ENCODE measurements at regions not wholly inside any gene's neighbourhood (a gene's known extent, or its start where the extent isn't known, plus 50 kb on each side); places are given as distances from the start of the nearest gene placed in this dataset.
"Not testable (repeated sequence)": the region's sequence is repeated elsewhere in the genome, so short reads cannot be mapped to it uniquely, and the experiment has no call there.

DNA sequence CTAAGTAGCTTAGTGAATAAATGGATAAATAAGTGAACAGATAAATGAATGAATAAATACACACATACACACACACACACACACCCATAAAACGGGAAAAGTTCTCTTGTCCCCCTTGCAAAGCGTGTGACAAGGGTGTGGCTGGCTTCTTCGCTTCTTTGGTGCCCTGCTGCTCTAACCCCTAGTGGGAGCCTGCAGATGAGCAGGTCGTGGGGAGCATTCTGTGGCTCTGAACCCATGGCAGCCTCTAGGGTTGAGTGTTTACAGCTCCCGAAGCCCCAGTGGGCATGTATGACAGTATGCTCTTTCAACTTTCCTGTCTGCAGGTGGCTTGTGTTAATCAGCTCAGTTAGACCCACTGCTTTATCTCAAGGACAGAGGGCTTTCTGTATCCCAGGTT, 582.3 kb downstream of the EDEM1 start:
- no peaks in the 10 kb centered on the region for H3K9me2 ChIP-seq (replicated peaks; ENCODE audit: insufficient read depth, low read length)
- no peak overlapping the region for H3K9ac ChIP-seq (ENCODE audit: low read length)
- H3K36me3 ChIP-seq (ENCODE audit: low read length) = no peaks in the 10 kb centered on the region
- H3K9me3 ChIP-seq (ENCODE audit: insufficient read depth, low read length) = no peaks in the 10 kb centered on the region
- no peak overlapping the region for H3K4me3 ChIP-seq (ENCODE audit: insufficient read depth, low read length, poor library complexity, severe bottlenecking)
- H3K27me3 ChIP-seq (ENCODE audit: low read length) = no peaks in the 10 kb centered on the region
- no peak overlapping the region for H2AFZ ChIP-seq (ENCODE audit: low read depth, low read length, severe bottlenecking)
- H3K79me2 ChIP-seq (ENCODE audit: insufficient read depth, low read length) = no peaks in the 10 kb centered on the region
- no peaks in the 10 kb centered on the region for H4K20me1 ChIP-seq (ENCODE audit: low read depth, low read length)
- H3K27ac ChIP-seq (ENCODE audit: low read depth, low read length) = no peak overlapping the region
- H3K4me2 ChIP-seq (ENCODE audit: low read depth, low read length, poor library complexity, severe bottlenecking) = no peak overlapping the region
- no peak for TF ChIP-seq EZH2phosphoT487 (conservative IDR thresholded peaks at IDR 0.05; ENCODE audit: low read length)
- TF ChIP-seq, protein P1, sequence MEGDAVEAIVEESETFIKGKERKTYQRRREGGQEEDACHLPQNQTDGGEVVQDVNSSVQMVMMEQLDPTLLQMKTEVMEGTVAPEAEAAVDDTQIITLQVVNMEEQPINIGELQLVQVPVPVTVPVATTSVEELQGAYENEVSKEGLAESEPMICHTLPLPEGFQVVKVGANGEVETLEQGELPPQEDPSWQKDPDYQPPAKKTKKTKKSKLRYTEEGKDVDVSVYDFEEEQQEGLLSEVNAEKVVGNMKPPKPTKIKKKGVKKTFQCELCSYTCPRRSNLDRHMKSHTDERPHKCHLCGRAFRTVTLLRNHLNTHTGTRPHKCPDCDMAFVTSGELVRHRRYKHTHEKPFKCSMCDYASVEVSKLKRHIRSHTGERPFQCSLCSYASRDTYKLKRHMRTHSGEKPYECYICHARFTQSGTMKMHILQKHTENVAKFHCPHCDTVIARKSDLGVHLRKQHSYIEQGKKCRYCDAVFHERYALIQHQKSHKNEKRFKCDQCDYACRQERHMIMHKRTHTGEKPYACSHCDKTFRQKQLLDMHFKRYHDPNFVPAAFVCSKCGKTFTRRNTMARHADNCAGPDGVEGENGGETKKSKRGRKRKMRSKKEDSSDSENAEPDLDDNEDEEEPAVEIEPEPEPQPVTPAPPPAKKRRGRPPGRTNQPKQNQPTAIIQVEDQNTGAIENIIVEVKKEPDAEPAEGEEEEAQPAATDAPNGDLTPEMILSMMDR (IDR thresholded peaks at IDR 0.05; ENCODE audit: insufficient read depth, low read length, poor library complexity, severe bottlenecking) = no peak
- no peaks in the 10 kb centered on the region for H3F3A ChIP-seq (ENCODE audit: insufficient read depth)

DNA sequence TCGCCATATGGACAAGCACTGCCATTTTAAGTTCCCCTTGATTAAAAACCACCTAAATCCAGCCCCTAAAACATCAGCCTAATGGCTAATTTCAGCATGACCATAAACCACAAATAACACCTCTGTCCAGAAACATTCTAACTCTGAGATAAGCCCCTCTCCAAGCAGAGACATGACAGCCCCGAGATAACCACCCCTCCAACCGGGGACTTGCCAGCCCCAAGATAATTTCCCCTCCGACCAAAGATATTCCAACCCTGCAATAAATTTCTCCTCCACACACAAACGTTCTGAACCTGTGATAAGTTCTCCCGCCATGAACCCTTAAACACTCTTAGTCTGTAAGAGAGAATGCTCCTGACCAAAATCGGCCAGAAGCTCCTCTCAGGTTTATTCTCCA, 586.8 kb downstream of the EDEM1 start:
- H3K9me3 ChIP-seq (ENCODE audit: insufficient read depth, low read length) = no peaks in the 10 kb centered on the region
- no peak overlapping the region for H2AFZ ChIP-seq (ENCODE audit: low read depth, low read length, severe bottlenecking)
- H4K20me1 ChIP-seq (ENCODE audit: low read depth, low read length) = no peaks in the 10 kb centered on the region
- H3K9ac ChIP-seq (ENCODE audit: low read length) = no peak overlapping the region
- no peak overlapping the region for H3K4me2 ChIP-seq (ENCODE audit: low read depth, low read length, poor library complexity, severe bottlenecking)
- H3F3A ChIP-seq (ENCODE audit: insufficient read depth) = no peaks in the 10 kb centered on the region
- no peaks in the 10 kb centered on the region for H3K36me3 ChIP-seq (ENCODE audit: low read length)
- no peaks in the 10 kb centered on the region for H3K27me3 ChIP-seq (ENCODE audit: low read length)
- no peak overlapping the region for H3K4me3 ChIP-seq (ENCODE audit: insufficient read depth, low read length, poor library complexity, severe bottlenecking)
- no peaks in the 10 kb centered on the region for H3K79me2 ChIP-seq (ENCODE audit: insufficient read depth, low read length)
- no peak for TF ChIP-seq EZH2phosphoT487 (conservative IDR thresholded peaks at IDR 0.05; ENCODE audit: low read length)
- TF ChIP-seq, protein P1 (IDR thresholded peaks at IDR 0.05; ENCODE audit: insufficient read depth, low read length, poor library complexity, severe bottlenecking) = no peak
- H3K27ac ChIP-seq (ENCODE audit: low read depth, low read length) = no peak overlapping the region
- no peaks in the 10 kb centered on the region for H3K9me2 ChIP-seq (replicated peaks; ENCODE audit: insufficient read depth, low read length)

DNA sequence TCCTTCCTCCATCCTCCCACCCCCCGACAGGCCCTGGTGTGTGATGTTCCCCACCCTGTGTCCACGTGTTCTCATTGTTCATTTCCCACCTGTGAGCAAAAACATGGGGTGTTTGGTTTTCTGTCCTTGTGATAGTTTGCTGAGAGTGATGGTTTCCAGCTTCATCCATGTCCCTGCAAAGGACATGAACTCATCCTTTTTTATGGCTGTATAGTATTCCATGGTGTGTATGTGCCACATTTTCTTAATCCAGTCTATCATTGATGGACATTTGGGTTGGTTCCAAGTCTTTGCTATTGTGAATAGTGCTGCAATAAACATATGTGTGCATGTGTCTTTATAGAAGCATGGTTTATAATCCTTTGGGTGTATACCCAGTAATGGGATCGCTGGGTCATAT, 587.6 kb downstream of the EDEM1 start:
- not testable (repeated sequence) for H3K4me2 ChIP-seq (ENCODE audit: low read depth, low read length, poor library complexity, severe bottlenecking); H3K27me3 ChIP-seq (ENCODE audit: low read length); H3K9me3 ChIP-seq (ENCODE audit: insufficient read depth, low read length); H3F3A ChIP-seq (ENCODE audit: insufficient read depth); H3K4me3 ChIP-seq (ENCODE audit: insufficient read depth, low read length, poor library complexity, severe bottlenecking); H3K9ac ChIP-seq (ENCODE audit: low read length); H3K36me3 ChIP-seq (ENCODE audit: low read length); H4K20me1 ChIP-seq (ENCODE audit: low read depth, low read length); H3K9me2 ChIP-seq (replicated peaks; ENCODE audit: insufficient read depth, low read length); H3K79me2 ChIP-seq (ENCODE audit: insufficient read depth, low read length); H3K27ac ChIP-seq (ENCODE audit: low read depth, low read length); H2AFZ ChIP-seq (ENCODE audit: low read depth, low read length, severe bottlenecking)

DNA sequence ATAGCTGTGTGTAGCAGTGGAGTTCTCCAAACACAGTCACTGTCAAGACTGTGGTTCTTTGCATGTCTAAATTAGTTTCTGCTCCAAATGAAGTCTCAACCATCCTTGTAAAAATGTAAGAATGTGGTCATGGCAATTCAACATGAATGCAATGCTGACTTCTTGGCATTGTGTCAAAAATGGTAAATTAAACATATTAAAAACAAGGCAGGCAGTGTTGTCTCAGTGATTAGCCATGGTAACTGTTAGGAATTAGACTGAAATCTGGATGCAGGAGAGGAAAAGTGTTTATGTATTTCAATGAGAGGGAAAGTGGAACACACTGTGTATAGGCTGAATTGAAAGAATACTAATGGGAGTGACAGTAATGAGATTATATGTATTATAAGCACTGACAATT, 597.2 kb downstream of the EDEM1 start:
- no peaks in the 10 kb centered on the region for H3K36me3 ChIP-seq (ENCODE audit: low read length)
- no peak overlapping the region for H3K4me2 ChIP-seq (ENCODE audit: low read depth, low read length, poor library complexity, severe bottlenecking)
- H3K9me2 ChIP-seq (replicated peaks; ENCODE audit: insufficient read depth, low read length) = no peaks in the 10 kb centered on the region
- H4K20me1 ChIP-seq (ENCODE audit: low read depth, low read length) = no peaks in the 10 kb centered on the region
- H3K9ac ChIP-seq (ENCODE audit: low read length) = no peak overlapping the region
- no peak overlapping the region for H3K27ac ChIP-seq (ENCODE audit: low read depth, low read length)
- H3K79me2 ChIP-seq (ENCODE audit: insufficient read depth, low read length) = no peaks in the 10 kb centered on the region
- no peaks in the 10 kb centered on the region for H3K9me3 ChIP-seq (ENCODE audit: insufficient read depth, low read length)
- TF ChIP-seq, protein P1 (IDR thresholded peaks at IDR 0.05; ENCODE audit: insufficient read depth, low read length, poor library complexity, severe bottlenecking) = no peak
- TF ChIP-seq EZH2phosphoT487 (conservative IDR thresholded peaks at IDR 0.05; ENCODE audit: low read length) = no peak
- H3K27me3 ChIP-seq (ENCODE audit: low read length) = no peaks in the 10 kb centered on the region
- H3K4me3 ChIP-seq (ENCODE audit: insufficient read depth, low read length, poor library complexity, severe bottlenecking) = no peak overlapping the region
- H2AFZ ChIP-seq (ENCODE audit: low read depth, low read length, severe bottlenecking) = no peak overlapping the region
- H3F3A ChIP-seq (ENCODE audit: insufficient read depth) = no peaks in the 10 kb centered on the region
